Stimulated activated CD8-positive, alpha-beta memory T cell treated with anti-CD3 and anti-CD28 coated beads, Interleukin-2, amount 100 ng/mL, for 48 hours (primary cell): ENCODE measurements at regions not wholly inside any gene's neighbourhood (a gene's known extent, or its start where the extent isn't known, plus 50 kb on each side); places are given as distances from the start of the nearest gene placed in this dataset.

Experiments
- DNase-seq, 2 donors: peaks; one replicate each; pipeline ENCODE4 v3.0.0-alpha.2; 2020; ENCODE audit warnings: low read depth in 2 of 2

GRCh38 chr15:70265466-70265978 lies 167.8 kb upstream of the TLE3 start:
- DNase-seq = no peak

- no peak for DNase-seq
Measured at GRCh38 chr15:70264738-70265465, 167.2 kb upstream of the TLE3 start.

- DNase-seq = no peak
Measured at GRCh38 chr15:70264014-70264582, 166.4 kb upstream of the TLE3 start.

GRCh38 chr15:70262591-70263274 lies 165.0 kb upstream of the TLE3 start:
- no peak for DNase-seq

GRCh38 chr15:70262171-70262570 lies 164.5 kb upstream of the TLE3 start:
- no peak for DNase-seq

- DNase-seq = no peak
Measured at GRCh38 chr15:70261083-70261482, 163.4 kb upstream of the TLE3 start.

GRCh38 chr15:70260580-70260979 lies 162.9 kb upstream of the TLE3 start:
- DNase-seq = no peak

GRCh38 chr15:70259640-70260508 lies 162.2 kb upstream of the TLE3 start:
- DNase-seq = no peak

GRCh38 chr15:70259028-70259424 lies 161.3 kb upstream of the TLE3 start:
- DNase-seq = no peak

- DNase-seq = peak; percentile 75 to 80
Measured at GRCh38 chr15:70258369-70259027, 160.8 kb upstream of the TLE3 start.

GRCh38 chr15:70257573-70258248 lies 160.0 kb upstream of the TLE3 start:
- no peak for DNase-seq

- no peak for DNase-seq
Measured at GRCh38 chr15:70257047-70257446, 159.3 kb upstream of the TLE3 start.

- no peak for DNase-seq
Measured at GRCh38 chr15:70254311-70254869, 156.7 kb upstream of the TLE3 start.

GRCh38 chr15:70253461-70254156 lies 155.9 kb upstream of the TLE3 start:
- no peak for DNase-seq

GRCh38 chr15:70252951-70253320 lies 155.2 kb upstream of the TLE3 start:
- no peak for DNase-seq

- DNase-seq = no peak
Measured at GRCh38 chr15:70252056-70252950, 154.6 kb upstream of the TLE3 start.

- DNase-seq = no peak
Measured at GRCh38 chr15:70251246-70251990, 153.7 kb upstream of the TLE3 start.
